Stomach (tissue), 4 donors: ENCODE measurements at regions not wholly inside any gene's neighbourhood (a gene's known extent, or its start where the extent isn't known, plus 50 kb on each side); places are given as distances from the start of the nearest gene placed in this dataset.

Experiments used
- CTCF ChIP-seq, 7 experiments: fragments of 450-650 bp in 4 of 7; fragments of 200-600 bp in 3 of 7; sonication (generic) in 3 of 7; IDR thresholded peaks; one replicate each; pipeline ENCODE4 v1.5.1; 2016 to 2019; ENCODE audit warnings: antibody characterized with exemption in 7 of 7, control low read depth in 2 of 7, mild to moderate bottlenecking in 1 of 7
- EP300 ChIP-seq: sonication (generic); formaldehyde crosslinking; IDR thresholded peaks from one replicate; pipeline ENCODE4 v1.6.1; 2017; ENCODE audit warnings: antibody characterized with exemption
- POLR2AphosphoS5 ChIP-seq, 3 donors: sonication (generic); formaldehyde crosslinking; IDR thresholded peaks; one replicate each; pipeline ENCODE4 v1.6.1; 2016; ENCODE audit warnings: antibody characterized with exemption in 3 of 3

GRCh38 chr18:75936862-75937261, 509.4 kb upstream of the SMIM21 start:
- TF ChIP-seq CTCF (IDR thresholded peaks at IDR 0.05) (no peak), EP300 (no peak), POLR2AphosphoS5 (IDR thresholded peaks at IDR 0.05) (no peak)
